MM.1S (cell line): ENCODE measurements at regions not wholly inside any gene's neighbourhood (a gene's known extent, or its start where the extent isn't known, plus 50 kb on each side); places are given as distances from the start of the nearest gene placed in this dataset.

Experiments used
- DNase-seq: peaks from one replicate; pipeline ENCODE4 v3.0.0-alpha.2; 2015
- H2AFZ ChIP-seq: fragments of 300-600 bp; sonication (generic); 2 replicates; pipeline ENCODE4 v1.6.0; 2016; ENCODE audit warnings: antibody characterized with exemption, low read length
- H3F3A ChIP-seq: fragments of 300-600 bp; sonication (generic); 2 replicates; pipeline ENCODE4 v1.6.1; 2016; ENCODE audit warnings: mild to moderate bottlenecking, antibody characterized with exemption, low read length, moderate library complexity, mixed read lengths; ENCODE audit not compliant: insufficient read depth
- H3K27ac ChIP-seq: fragments of 300-600 bp; sonication (generic); 2 replicates; pipeline ENCODE4 v1.5.1; 2016; ENCODE audit warnings: mild to moderate bottlenecking, low read length
- H3K27me3 ChIP-seq: fragments of 300-600 bp; sonication (generic); replicated peaks from 2 replicates; pipeline ENCODE4 v1.6.0; 2016; ENCODE audit warnings: low read length; ENCODE audit not compliant: insufficient read depth
- H3K36me3 ChIP-seq: fragments of 300-600 bp; sonication (generic); replicated peaks from 2 replicates; pipeline ENCODE4 v1.6.1; 2016; ENCODE audit warnings: mild to moderate bottlenecking, low read length, mixed read lengths; ENCODE audit not compliant: insufficient read depth
- H3K4me1 ChIP-seq: fragments of 300-600 bp; sonication (generic); 2 replicates; pipeline ENCODE4 v1.6.1; 2016; ENCODE audit warnings: low read length, mixed read lengths
- H3K4me2 ChIP-seq: fragments of 300-600 bp; sonication (generic); 2 replicates; pipeline ENCODE4 v1.6.0; 2016; ENCODE audit warnings: low read depth, low read length
- H3K4me3 ChIP-seq: fragments of 300-600 bp; sonication (generic); 2 replicates; pipeline ENCODE4 v1.5.1; 2016; ENCODE audit warnings: low read length, mixed read lengths
- H3K79me2 ChIP-seq: fragments of 300-600 bp; sonication (generic); 2 replicates; pipeline ENCODE4 v1.6.1; 2016; ENCODE audit warnings: mixed run types, low read length, mixed read lengths
- H3K9ac ChIP-seq: fragments of 300-600 bp; sonication (generic); 2 replicates; pipeline ENCODE4 v1.6.1; 2016; ENCODE audit warnings: low read length, mixed read lengths
- H3K9me2 ChIP-seq: fragments of 300-600 bp; sonication (generic); replicated peaks from 2 replicates; pipeline ENCODE4 v1.6.1; 2016; ENCODE audit warnings: mild to moderate bottlenecking, low read length, mixed read lengths; ENCODE audit not compliant: insufficient read depth
- H3K9me3 ChIP-seq: fragments of 300-600 bp; sonication (generic); replicated peaks from 2 replicates; pipeline ENCODE4 v1.6.1; 2016; ENCODE audit warnings: mild to moderate bottlenecking, low read length, mixed read lengths; ENCODE audit not compliant: insufficient read depth
- H4K20me1 ChIP-seq: fragments of 300-600 bp; sonication (generic); 2 replicates; pipeline ENCODE4 v1.6.1; 2016; ENCODE audit warnings: mild to moderate bottlenecking, low read length, moderate library complexity, mixed read lengths; ENCODE audit not compliant: insufficient read depth
- EZH2 ChIP-seq: fragments of 300-600 bp; sonication (generic); optimal IDR thresholded peaks from 2 replicates; pipeline ENCODE3; 2017; ENCODE audit warnings: low read depth, mild to moderate bottlenecking, antibody characterized with exemption, low read length, mixed read lengths
- EZH2phosphoT487 ChIP-seq: fragments of 300-600 bp; sonication (generic); IDR thresholded peaks from 2 replicates; pipeline ENCODE4 v1.6.1; 2018; ENCODE audit warnings: antibody characterized with exemption, low read length
- TF ChIP-seq, protein P1 (sequence below): fragments of 300-600 bp; sonication (generic); IDR thresholded peaks from 2 replicates; pipeline ENCODE4 v1.5.1; 2016; ENCODE audit warnings: antibody characterized with exemption, low read length, mixed read lengths

DNA sequence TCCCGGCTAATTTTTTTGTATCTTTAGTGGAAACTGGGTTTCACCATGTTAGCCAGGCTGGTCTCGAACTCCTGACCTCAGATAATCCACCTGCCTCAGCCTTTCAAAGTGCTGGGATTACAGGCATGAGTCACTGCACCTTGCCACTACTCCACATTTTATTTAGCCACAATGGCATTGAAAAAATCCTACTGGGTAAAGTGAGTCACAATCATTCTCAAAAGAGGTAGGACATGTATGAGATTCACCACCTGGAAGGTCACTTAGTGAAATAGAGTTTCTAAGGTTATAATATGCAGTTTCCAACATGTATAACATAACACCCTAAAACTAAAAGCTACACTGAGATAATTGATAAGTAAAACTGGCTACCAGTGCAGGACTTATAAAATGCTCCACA, 159.2 kb downstream of the BTC start:
- H3K36me3 ChIP-seq: no peaks in the 10 kb centered on the region
- no peaks in the 10 kb centered on the region for H3K27me3 ChIP-seq
- no peaks in the 10 kb centered on the region for H3K4me1 ChIP-seq
- no peak overlapping the region for H3K4me2 ChIP-seq
- no peaks in the 10 kb centered on the region for H3K79me2 ChIP-seq
- DNase-seq: no peak
- H3F3A ChIP-seq: no peaks in the 10 kb centered on the region
- TF ChIP-seq, protein P1, sequence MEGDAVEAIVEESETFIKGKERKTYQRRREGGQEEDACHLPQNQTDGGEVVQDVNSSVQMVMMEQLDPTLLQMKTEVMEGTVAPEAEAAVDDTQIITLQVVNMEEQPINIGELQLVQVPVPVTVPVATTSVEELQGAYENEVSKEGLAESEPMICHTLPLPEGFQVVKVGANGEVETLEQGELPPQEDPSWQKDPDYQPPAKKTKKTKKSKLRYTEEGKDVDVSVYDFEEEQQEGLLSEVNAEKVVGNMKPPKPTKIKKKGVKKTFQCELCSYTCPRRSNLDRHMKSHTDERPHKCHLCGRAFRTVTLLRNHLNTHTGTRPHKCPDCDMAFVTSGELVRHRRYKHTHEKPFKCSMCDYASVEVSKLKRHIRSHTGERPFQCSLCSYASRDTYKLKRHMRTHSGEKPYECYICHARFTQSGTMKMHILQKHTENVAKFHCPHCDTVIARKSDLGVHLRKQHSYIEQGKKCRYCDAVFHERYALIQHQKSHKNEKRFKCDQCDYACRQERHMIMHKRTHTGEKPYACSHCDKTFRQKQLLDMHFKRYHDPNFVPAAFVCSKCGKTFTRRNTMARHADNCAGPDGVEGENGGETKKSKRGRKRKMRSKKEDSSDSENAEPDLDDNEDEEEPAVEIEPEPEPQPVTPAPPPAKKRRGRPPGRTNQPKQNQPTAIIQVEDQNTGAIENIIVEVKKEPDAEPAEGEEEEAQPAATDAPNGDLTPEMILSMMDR: no peak
- TF ChIP-seq EZH2phosphoT487 (no peak), EZH2 (no peak)
- no peaks in the 10 kb centered on the region for H3K9me2 ChIP-seq
- H3K27ac ChIP-seq: no peak overlapping the region
- H3K4me3 ChIP-seq: no peak overlapping the region
- no peak overlapping the region for H2AFZ ChIP-seq
- no peaks in the 10 kb centered on the region for H3K9me3 ChIP-seq
- no peak overlapping the region for H3K9ac ChIP-seq
- H4K20me1 ChIP-seq: no peaks in the 10 kb centered on the region

DNA sequence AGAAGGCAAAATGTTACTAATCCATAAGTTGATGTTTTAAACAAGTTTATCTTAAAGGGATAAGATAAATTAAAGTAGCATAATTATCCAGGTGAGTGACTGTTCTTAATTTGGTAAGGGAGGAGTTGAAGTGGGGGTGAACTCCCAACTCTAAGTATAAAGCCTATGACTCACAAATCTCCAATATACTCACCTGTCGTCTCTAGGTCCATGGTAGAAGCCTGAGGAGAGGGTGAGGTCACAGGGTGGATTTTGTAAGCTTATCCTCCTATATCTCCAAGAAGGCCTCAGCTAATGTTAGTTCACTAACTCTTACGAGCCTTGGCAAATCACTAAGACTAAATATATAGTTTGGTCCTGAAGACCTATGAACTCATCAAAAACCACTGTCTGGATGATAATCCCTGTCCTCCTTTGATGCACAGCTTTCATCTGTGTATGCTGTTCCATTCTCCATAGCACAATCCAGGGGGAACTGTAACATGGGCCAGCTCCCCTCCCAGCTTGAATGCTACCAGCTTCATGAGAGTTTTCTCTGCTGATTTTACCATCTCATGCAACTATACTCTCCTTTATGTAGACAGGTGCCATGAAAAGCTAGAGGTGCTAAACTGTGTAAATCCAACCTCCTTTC, 158.7 kb downstream of the BTC start:
- no peaks in the 10 kb centered on the region for H3K4me1 ChIP-seq
- no peak for DNase-seq
- no peaks in the 10 kb centered on the region for H3K27me3 ChIP-seq
- no peaks in the 10 kb centered on the region for H3F3A ChIP-seq
- H3K27ac ChIP-seq: no peak overlapping the region
- no peak overlapping the region for H3K9ac ChIP-seq
- no peaks in the 10 kb centered on the region for H3K9me3 ChIP-seq
- TF ChIP-seq, protein P1: no peak
- TF ChIP-seq EZH2phosphoT487: no peak
- no peak for TF ChIP-seq EZH2
- H3K9me2 ChIP-seq: no peaks in the 10 kb centered on the region
- H3K4me2 ChIP-seq: no peak overlapping the region
- no peaks in the 10 kb centered on the region for H3K36me3 ChIP-seq
- H2AFZ ChIP-seq: no peak overlapping the region
- no peaks in the 10 kb centered on the region for H4K20me1 ChIP-seq
- H3K4me3 ChIP-seq: no peak overlapping the region
- H3K79me2 ChIP-seq: no peaks in the 10 kb centered on the region

DNA sequence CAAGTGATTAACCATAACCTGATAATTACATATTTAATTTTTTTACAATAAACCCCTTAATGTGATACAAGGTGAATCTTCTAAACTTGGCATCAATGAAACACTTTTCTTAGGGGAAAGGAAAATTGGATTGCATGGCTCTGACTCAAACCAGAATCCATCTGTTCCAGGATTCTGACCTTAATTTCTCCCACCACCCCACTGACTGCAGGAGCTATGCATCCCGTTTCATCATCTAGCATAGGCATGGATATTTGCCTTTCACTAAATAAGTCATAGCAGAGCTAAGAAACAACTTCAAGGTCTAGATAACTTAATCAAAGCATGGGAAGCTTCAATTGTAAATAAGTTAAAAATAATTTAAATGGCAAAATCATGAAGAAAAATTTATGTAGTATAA, 156.3 kb downstream of the BTC start:
- H3K9me2 ChIP-seq: no peaks in the 10 kb centered on the region
- no peak for DNase-seq
- no peak overlapping the region for H3K27ac ChIP-seq
- no peak overlapping the region for H2AFZ ChIP-seq
- no peaks in the 10 kb centered on the region for H3F3A ChIP-seq
- no peaks in the 10 kb centered on the region for H3K9me3 ChIP-seq
- H3K4me2 ChIP-seq: no peak overlapping the region
- H3K79me2 ChIP-seq: no peaks in the 10 kb centered on the region
- TF ChIP-seq EZH2: no peak
- TF ChIP-seq, protein P1: no peak
- no peak for TF ChIP-seq EZH2phosphoT487
- H3K27me3 ChIP-seq: no peaks in the 10 kb centered on the region
- no peaks in the 10 kb centered on the region for H3K4me1 ChIP-seq
- H3K9ac ChIP-seq: no peak overlapping the region
- H4K20me1 ChIP-seq: no peaks in the 10 kb centered on the region
- H3K36me3 ChIP-seq: no peaks in the 10 kb centered on the region
- no peak overlapping the region for H3K4me3 ChIP-seq
